ENCODE measurements at regions not wholly inside any gene's neighbourhood (a gene's known extent, or its start where the extent isn't known, plus 50 kb on each side); places are given as distances from the start of the nearest gene placed in this dataset.
"Not testable (repeated sequence)": the region's sequence is repeated elsewhere in the genome, so short reads cannot be mapped to it uniquely, and the experiment has no call there.

- no peak for DNase-seq (ENCODE audit: low read depth)
Measured at GRCh38 chr2:226477221-226478108, 322.2 kb downstream of the IRS1 start.

- DNase-seq (ENCODE audit: low read depth) = peak; percentile 22
Measured at GRCh38 chr2:226475650-226476049, 324.0 kb downstream of the IRS1 start.

GRCh38 chr2:226474131-226474530, 325.5 kb downstream of the IRS1 start:
- DNase-seq (ENCODE audit: low read depth) = no peak

- DNase-seq (ENCODE audit: low read depth) = no peak
Measured at GRCh38 chr2:226471987-226472470, 327.6 kb downstream of the IRS1 start.

GRCh38 chr2:226467633-226468032, 332.0 kb downstream of the IRS1 start:
- no peak for DNase-seq (ENCODE audit: low read depth)

- DNase-seq (ENCODE audit: low read depth) = no peak
Measured at GRCh38 chr2:226467221-226467620, 332.4 kb downstream of the IRS1 start.

GRCh38 chr2:226466589-226466988, 333.0 kb downstream of the IRS1 start:
- DNase-seq (ENCODE audit: low read depth) = no peak

- no peak for DNase-seq (ENCODE audit: low read depth)
Measured at GRCh38 chr2:226466124-226466523, 333.5 kb downstream of the IRS1 start.

GRCh38 chr2:226464380-226464779, 335.2 kb downstream of the IRS1 start:
- no peak for DNase-seq (ENCODE audit: low read depth)

GRCh38 chr2:226463154-226463553, 336.5 kb downstream of the IRS1 start:
- DNase-seq (ENCODE audit: low read depth) = no peak

GRCh38 chr2:226461981-226462380, 337.6 kb downstream of the IRS1 start:
- DNase-seq (ENCODE audit: low read depth) = no peak

- DNase-seq (ENCODE audit: low read depth) = not testable (repeated sequence)
Measured at GRCh38 chr2:226456144-226456543, 343.5 kb downstream of the IRS1 start.

- no peak for DNase-seq (ENCODE audit: low read depth)
Measured at GRCh38 chr2:226452768-226453167, 346.9 kb downstream of the IRS1 start.

GRCh38 chr2:226451486-226451885, 348.1 kb downstream of the IRS1 start:
- DNase-seq (ENCODE audit: low read depth) = no peak

GRCh38 chr2:226450141-226450540, 349.5 kb downstream of the IRS1 start:
- DNase-seq (ENCODE audit: low read depth) = no peak

- no peak for DNase-seq (ENCODE audit: low read depth)
Measured at GRCh38 chr2:226447338-226448300, 352.0 kb downstream of the IRS1 start.

GRCh38 chr2:226446406-226447001, 353.1 kb downstream of the IRS1 start:
- DNase-seq (ENCODE audit: low read depth) = no peak

- DNase-seq (ENCODE audit: low read depth) = no peak
Measured at GRCh38 chr2:226445216-226445861, 354.3 kb downstream of the IRS1 start.

- DNase-seq (ENCODE audit: low read depth) = no peak
Measured at GRCh38 chr2:226443112-226443511, 356.5 kb downstream of the IRS1 start.

GRCh38 chr2:226440127-226440918, 359.3 kb downstream of the IRS1 start:
- DNase-seq (ENCODE audit: low read depth) = no peak

GRCh38 chr2:226439337-226439736, 360.3 kb downstream of the IRS1 start:
- DNase-seq (ENCODE audit: low read depth) = no peak

Measured in Daoy (cell line).